Caco-2 (cell line): ENCODE measurements at regions not wholly inside any gene's neighbourhood (a gene's known extent, or its start where the extent isn't known, plus 50 kb on each side); places are given as distances from the start of the nearest gene placed in this dataset.

Source experiments
- BruUV-seq: library from RNA; stranded (reverse); fragments of 400-500 nt; replicated peaks from 2 replicates; lab custom pipeline; 2021; lab: Mats Ljungman, UMichigan
- CTCF ChIA-PET: fragments of 300-600 bp; sonication (Branson Sonifier 250); formaldehyde crosslinking; loops from one replicate; lab custom pipeline; 2022; ENCODE audit warnings: antibody characterized with exemption; lab: Charles Lee
- POLR2A ChIA-PET: fragments of 300-600 bp; sonication (Branson Sonifier 250); formaldehyde crosslinking; loops from one replicate; lab custom pipeline; 2022; ENCODE audit warnings: antibody characterized with exemption; lab: Charles Lee
- DNase-seq, 2 experiments: peaks; one replicate each; pipeline versions ENCODE4 v3.0.0 to v3.0.0-alpha.2; 2020 to 2022
- H3K27me3 ChIP-seq: replicated peaks from 2 replicates; pipeline ENCODE4 v1.6.0; 2011; ENCODE audit warnings: low read length; ENCODE audit not compliant: control insufficient read depth, insufficient read depth
- H3K36me3 ChIP-seq: 2 replicates; pipeline ENCODE4 v1.5.1; 2011; ENCODE audit warnings: low read length; ENCODE audit not compliant: control insufficient read depth, insufficient read depth
- H3K4me1 ChIP-seq: fragments of 250-450 bp; sonication (Bioruptor Pico); 2 replicates; pipeline ENCODE4 v1.5.1; 2020; ENCODE audit warnings: mild to moderate bottlenecking
- H3K4me3 ChIP-seq: 2 replicates; pipeline ENCODE4 v1.5.1; 2011; ENCODE audit warnings: low read depth, mild to moderate bottlenecking, control low read depth, low read length
- H3K9me3 ChIP-seq: fragments of 250-450 bp; sonication (Bioruptor Pico); 2 replicates; pipeline ENCODE4 v1.5.1; 2020; ENCODE audit warnings: mild to moderate bottlenecking, moderate library complexity
- H3K27ac Mint-ChIP-seq: one replicate; pipeline ENCODE4 v1.8.0; 2022; ENCODE audit warnings: mixed read lengths; ENCODE audit not compliant: unreplicated experiment
- H3K27me3 Mint-ChIP-seq: one replicate; pipeline ENCODE4 v1.8.0; 2022; ENCODE audit warnings: mixed read lengths; ENCODE audit not compliant: insufficient read depth, unreplicated experiment
- H3K36me3 Mint-ChIP-seq: one replicate; pipeline ENCODE4 v1.8.0; 2022; ENCODE audit warnings: mild to moderate bottlenecking, mixed read lengths; ENCODE audit not compliant: insufficient read depth, unreplicated experiment
- H3K4me1 Mint-ChIP-seq: one replicate; pipeline ENCODE4 v1.8.0; 2022; ENCODE audit warnings: low read depth, mixed read lengths; ENCODE audit not compliant: unreplicated experiment
- H3K4me3 Mint-ChIP-seq: one replicate; pipeline ENCODE4 v1.8.0; 2022; ENCODE audit warnings: mild to moderate bottlenecking, moderate library complexity, mixed read lengths; ENCODE audit not compliant: unreplicated experiment
- H3K9me3 Mint-ChIP-seq: one replicate; pipeline ENCODE4 v1.8.0; 2022; ENCODE audit warnings: mixed read lengths; ENCODE audit not compliant: unreplicated experiment
- CTCF ChIP-seq, 2 experiments: fragments of 200-600 bp in 1 of 2; IDR thresholded peaks; 1 replicate in 1 of 2; 2 replicates in 1 of 2; pipeline versions ENCODE4 v1.5.1 to v1.8.0; 2011 to 2022; ENCODE audit warnings: antibody characterized with exemption in 1 of 2, control low read depth in 1 of 2, inconsistent platforms in 1 of 2, low read depth in 1 of 2, low read length in 1 of 2, mild to moderate bottlenecking in 1 of 2, moderate library complexity in 1 of 2; ENCODE audit not compliant: insufficient read depth in 1 of 2, severe bottlenecking in 1 of 2, unreplicated experiment in 1 of 2
- intact Hi-C: fragments of 100-400 bp; cut with micrococcal nuclease; formaldehyde crosslinking; loops from one replicate; pipeline ENCODE4 v1.10.0; 2022; ENCODE audit not compliant: unreplicated experiment

GRCh38 chr6:78192057-78192456, 539.2 kb downstream of the MEI4 start:
- no peaks in the 10 kb centered on the region for H3K36me3 ChIP-seq
- H3K9me3 Mint-ChIP-seq = peaks cover 39% of the 10 kb centered on the region
- ChIA-PET CTCF (no interaction called here), POLR2A (no interaction called here)
- BruUV-seq = no TSS peak
- peaks cover 11% of the 10 kb centered on the region for H3K4me1 ChIP-seq
- no peaks in the 10 kb centered on the region for H3K27me3 ChIP-seq
- peaks cover 17% of the 10 kb centered on the region for H3K4me1 Mint-ChIP-seq
- peaks cover 7% of the 10 kb centered on the region for H3K36me3 Mint-ChIP-seq
- no peak overlapping the region for H3K27ac Mint-ChIP-seq
- TF ChIP-seq CTCF (IDR thresholded peaks at IDR 0.05; ENCODE audit: insufficient read depth in 1 of 2, low read depth in 1 of 2, low read length in 1 of 2, severe bottlenecking in 1 of 2, unreplicated experiment in 1 of 2) = no peak
- no peak for DNase-seq
- intact Hi-C loops = no loop called here
- no peak overlapping the region for H3K4me3 ChIP-seq
- H3K9me3 ChIP-seq = peaks cover 7% of the 10 kb centered on the region; the same call in 1 of the 2 replicates
- no peak overlapping the region for H3K4me3 Mint-ChIP-seq
- H3K27me3 Mint-ChIP-seq = peaks cover 2% of the 10 kb centered on the region

GRCh38 chr6:78199044-78199443, 546.2 kb downstream of the MEI4 start:
- ChIA-PET CTCF (no interaction called here), POLR2A (no interaction called here)
- Mint-ChIP-seq H3K27ac (no peak overlapping the region), H3K4me1 (no peaks in the 10 kb centered on the region), H3K9me3 (no peaks in the 10 kb centered on the region), H3K27me3 (no peaks in the 10 kb centered on the region), H3K36me3 (no peaks in the 10 kb centered on the region), H3K4me3 (no peak overlapping the region)
- Histone ChIP-seq H3K4me3 (no peak overlapping the region), H3K36me3 (no peaks in the 10 kb centered on the region), H3K27me3 (no peaks in the 10 kb centered on the region), H3K4me1 (no peaks in the 10 kb centered on the region), H3K9me3 (no peaks in the 10 kb centered on the region)
- intact Hi-C loops = no loop called here
- BruUV-seq = no TSS peak
- DNase-seq = no peak
- TF ChIP-seq CTCF (IDR thresholded peaks at IDR 0.05; ENCODE audit: insufficient read depth in 1 of 2, low read depth in 1 of 2, low read length in 1 of 2, severe bottlenecking in 1 of 2, unreplicated experiment in 1 of 2) = no peak

- H3K9me3 Mint-ChIP-seq = no peaks in the 10 kb centered on the region
- intact Hi-C loops = no loop called here
Observed at GRCh38 chr6:78222226-78222625, 569.4 kb downstream of the MEI4 start.

More at GRCh38 chr6:78222226-78222625, 569.4 kb downstream of the MEI4 start:
- DNase-seq = no peak
- ChIA-PET CTCF (no interaction called here), POLR2A (no interaction called here)
- Histone ChIP-seq H3K27me3 (no peaks in the 10 kb centered on the region), H3K4me1 (no peaks in the 10 kb centered on the region), H3K4me3 (no peak overlapping the region), H3K36me3 (no peaks in the 10 kb centered on the region), H3K9me3 (no peaks in the 10 kb centered on the region)
- Mint-ChIP-seq H3K4me1 (no peaks in the 10 kb centered on the region), H3K27me3 (no peaks in the 10 kb centered on the region), H3K36me3 (no peaks in the 10 kb centered on the region), H3K4me3 (no peak overlapping the region), H3K27ac (no peak overlapping the region)
- no TSS peak for BruUV-seq
- TF ChIP-seq CTCF (IDR thresholded peaks at IDR 0.05; ENCODE audit: insufficient read depth in 1 of 2, low read depth in 1 of 2, low read length in 1 of 2, severe bottlenecking in 1 of 2, unreplicated experiment in 1 of 2) = no peak
